HG02840 (cell line): ENCODE measurements at regions not wholly inside any gene's neighbourhood (a gene's known extent, or its start where the extent isn't known, plus 50 kb on each side); places are given as distances from the start of the nearest gene placed in this dataset.

Experiments used
- ATAC-seq: cut with Tn5 transposase; IDR thresholded peaks from one replicate; pipeline ENCODE4 v1.9.1; 2021; ENCODE audit warnings: mild to moderate bottlenecking, moderate library complexity, moderate number of reproducible peaks; ENCODE audit not compliant: unreplicated experiment, low FRiP score

GRCh38 chr10:29011516-29011915 lies 277.4 kb upstream of the LYZL1 start:
- ATAC-seq, result no peak

DNA sequence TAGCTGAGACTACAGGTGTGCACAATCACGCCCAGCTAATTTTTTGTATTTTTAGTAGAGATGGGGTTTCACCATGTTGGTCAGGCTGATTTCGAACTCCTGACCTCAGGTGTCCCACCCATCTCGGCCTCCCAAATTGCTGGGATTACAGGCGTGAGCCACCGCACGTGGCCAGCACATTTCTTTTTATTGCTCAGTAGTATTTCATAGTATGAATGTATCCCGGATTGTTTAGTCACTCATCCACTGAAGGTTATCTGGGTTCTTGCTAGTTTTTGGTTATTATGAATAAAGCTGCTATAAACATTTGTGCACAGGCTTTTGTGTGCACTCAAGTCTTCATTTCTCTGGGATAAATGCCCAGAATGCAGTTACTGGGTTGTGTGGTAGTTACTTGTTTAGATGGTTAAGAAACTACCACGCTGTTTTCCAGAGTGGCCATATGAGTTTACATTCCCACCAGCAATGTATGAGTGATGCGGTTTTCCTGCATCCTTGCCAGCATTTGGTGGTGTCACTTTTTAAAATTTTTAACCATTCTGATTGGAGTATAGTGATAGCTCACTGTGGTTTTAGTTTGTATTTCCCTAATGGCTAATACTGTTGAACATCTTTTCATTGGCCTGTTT lies 275.8 kb upstream of the LYZL1 start:
- no peak for ATAC-seq

GRCh38 chr10:29021591-29021990 lies 267.3 kb upstream of the LYZL1 start:
- ATAC-seq, result no peak

DNA sequence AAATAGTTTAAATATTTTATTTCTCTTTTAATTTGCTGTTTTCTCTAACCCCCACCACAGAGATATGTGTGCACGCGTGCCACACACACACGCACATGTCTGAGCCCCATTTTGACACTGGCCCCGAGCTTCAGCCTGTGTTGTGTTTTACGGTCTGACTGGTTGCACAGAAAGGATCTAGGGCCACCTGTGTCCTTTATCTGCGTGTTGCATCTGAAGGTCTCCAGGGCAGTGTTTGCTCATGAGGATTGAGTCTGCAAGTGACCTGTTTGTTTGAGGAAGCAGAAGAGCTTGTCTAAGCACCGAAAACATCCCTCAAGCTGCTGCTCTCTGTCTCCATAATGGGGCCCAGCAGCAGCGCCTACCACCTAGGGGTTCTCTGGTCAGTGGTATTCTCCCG lies 266.4 kb upstream of the LYZL1 start:
- ATAC-seq, result no peak

DNA sequence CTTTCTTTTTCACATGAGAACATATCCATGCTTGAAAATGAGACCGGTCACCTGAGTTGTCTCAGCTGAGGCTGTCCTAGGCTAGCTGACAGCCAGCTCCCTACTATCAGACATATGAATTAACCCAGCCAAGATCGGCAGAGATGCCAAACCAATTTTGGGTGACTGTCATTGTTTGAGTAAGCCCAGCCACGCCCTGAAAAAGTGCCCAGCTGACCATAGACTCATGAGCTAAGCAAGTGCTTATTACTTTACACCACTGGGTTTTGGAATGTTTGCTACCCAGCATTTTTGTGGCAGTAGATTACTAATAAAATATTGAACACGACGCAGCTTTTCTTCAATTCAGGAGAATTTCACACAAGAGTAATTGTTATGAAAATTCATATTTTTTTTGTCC lies 265.2 kb upstream of the LYZL1 start:
- no peak for ATAC-seq

GRCh38 chr10:29026065-29026797 lies 262.6 kb upstream of the LYZL1 start:
- ATAC-seq, result no peak

GRCh38 chr10:29026802-29027580 lies 261.9 kb upstream of the LYZL1 start:
- no peak for ATAC-seq

DNA sequence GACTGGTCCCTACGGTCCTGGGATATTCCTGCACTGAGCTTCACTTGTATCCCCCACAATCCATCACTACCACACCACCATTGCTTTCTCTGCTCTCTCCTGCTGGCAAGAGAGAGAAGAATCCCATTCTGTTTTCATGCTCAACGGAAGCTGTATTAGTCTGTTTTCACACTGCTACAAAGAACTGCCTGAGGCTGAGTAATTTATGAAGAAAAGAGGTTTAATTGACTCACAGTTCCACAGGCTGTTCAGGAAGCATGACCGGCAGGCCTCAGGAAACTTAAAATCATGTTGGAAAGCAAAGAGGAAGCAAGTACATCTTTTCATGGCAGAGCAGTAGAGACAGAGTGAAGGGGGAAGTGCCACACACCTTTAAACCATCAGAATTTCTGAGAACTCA lies 260.4 kb upstream of the LYZL1 start:
- ATAC-seq, result no peak

- no peak for ATAC-seq
Observed at GRCh38 chr10:29030900-29031299, 258.0 kb upstream of the LYZL1 start.

GRCh38 chr10:29032169-29032568 lies 256.7 kb upstream of the LYZL1 start:
- ATAC-seq, result no peak

- ATAC-seq, result peak; percentile 65
Observed at GRCh38 chr10:29033311-29033940, 255.4 kb upstream of the LYZL1 start.

- ATAC-seq, result no peak
Observed at GRCh38 chr10:29034592-29034991, 254.3 kb upstream of the LYZL1 start.

- no peak for ATAC-seq
Observed at GRCh38 chr10:29035721-29036120, 253.1 kb upstream of the LYZL1 start.

DNA sequence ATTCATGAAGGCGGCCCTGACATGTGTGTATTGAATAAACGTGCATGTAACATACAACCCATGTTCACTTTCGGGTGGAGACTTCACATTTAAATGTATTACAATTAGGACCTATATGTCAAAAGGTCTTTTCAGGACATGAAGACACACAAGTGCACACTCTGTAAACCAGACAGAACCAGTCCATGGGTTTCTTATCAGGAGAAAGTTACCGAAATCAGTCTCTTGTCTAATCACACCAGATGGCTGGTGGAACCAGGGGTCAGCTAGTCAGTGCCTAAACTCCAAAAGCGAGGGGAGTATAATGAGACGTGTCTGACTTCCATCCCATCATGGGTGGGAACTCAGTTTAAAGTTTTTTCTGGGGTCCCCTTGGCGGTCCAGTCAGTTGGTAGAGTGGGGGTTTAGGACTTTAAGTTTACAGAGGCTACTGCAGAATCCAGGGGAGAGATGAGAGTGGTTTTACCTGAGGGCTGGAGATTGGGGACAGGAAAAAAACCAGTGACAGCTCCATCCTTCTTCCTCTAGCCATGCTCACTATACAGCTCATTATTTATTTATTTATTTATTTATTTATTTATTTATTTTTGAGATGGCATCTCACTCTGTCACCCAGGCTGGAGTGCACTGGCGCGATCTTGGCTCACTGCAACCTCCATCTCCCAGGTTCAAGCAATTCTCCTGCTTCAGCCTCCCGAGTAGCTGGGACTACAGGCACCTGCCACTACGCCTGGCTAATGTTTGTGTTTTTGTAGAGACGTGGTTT lies 251.3 kb upstream of the LYZL1 start:
- no peak for ATAC-seq

GRCh38 chr10:29039091-29039490 lies 249.8 kb upstream of the LYZL1 start:
- ATAC-seq, result no peak

- ATAC-seq, result no peak
Observed at GRCh38 chr10:29039677-29040189, 249.1 kb upstream of the LYZL1 start.

- ATAC-seq, result no peak
Observed at GRCh38 chr10:29041616-29042015, 247.3 kb upstream of the LYZL1 start.

GRCh38 chr10:29048506-29048905 lies 240.4 kb upstream of the LYZL1 start:
- no peak for ATAC-seq

DNA sequence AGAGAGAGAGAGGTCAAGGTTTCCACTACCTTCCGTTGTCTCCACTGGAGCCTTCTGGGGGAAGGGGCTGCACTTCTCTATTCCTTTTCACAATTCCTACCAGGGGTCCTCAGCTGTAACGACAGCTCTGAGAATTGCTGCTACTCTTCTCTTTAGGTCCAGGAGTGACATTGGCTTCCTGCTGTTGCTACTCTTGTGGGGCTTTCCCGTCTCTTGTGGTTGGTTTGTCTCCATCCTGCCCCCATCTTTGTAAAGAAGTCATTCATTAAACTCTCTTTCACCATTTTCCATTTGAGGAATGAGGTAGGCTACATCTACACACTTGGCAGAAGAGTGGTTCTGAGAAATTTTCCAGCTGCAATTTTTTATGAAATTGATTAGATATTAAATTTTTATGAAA lies 238.8 kb upstream of the LYZL1 start:
- no peak for ATAC-seq

DNA sequence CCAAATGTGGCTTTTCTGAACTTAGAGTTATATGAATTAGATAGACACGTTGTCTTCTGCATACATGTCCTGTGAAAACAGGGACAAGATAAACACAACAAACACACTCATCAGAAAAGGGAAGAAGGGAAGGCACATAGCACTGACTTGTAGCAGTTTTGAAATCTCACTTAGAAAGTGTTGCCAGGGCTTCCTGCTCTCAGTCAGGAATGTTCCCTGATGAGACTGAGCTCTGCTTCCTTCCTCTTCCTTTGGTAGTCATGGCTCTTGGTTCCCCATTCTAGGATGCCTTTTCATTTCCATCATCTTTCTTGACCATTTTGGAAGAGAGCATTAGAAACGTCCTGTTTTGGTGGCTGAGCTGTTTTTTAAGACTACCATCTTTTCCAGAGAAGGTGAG lies 233.8 kb upstream of the LYZL1 start:
- no peak for ATAC-seq
